GM18520 (cell line): ENCODE measurements at regions not wholly inside any gene's neighbourhood (a gene's known extent, or its start where the extent isn't known, plus 50 kb on each side); places are given as distances from the start of the nearest gene placed in this dataset.
"Not testable (repeated sequence)": the region's sequence is repeated elsewhere in the genome, so short reads cannot be mapped to it uniquely, and the experiment has no call there.

Experiments
- ATAC-seq: cut with Tn5 transposase; IDR thresholded peaks from one replicate; pipeline ENCODE4 v1.9.1; 2021; ENCODE audit not compliant: unreplicated experiment

GRCh38 chr1:57612833-57613232, 189.0 kb upstream of the DAB1 start:
- ATAC-seq, result no peak

GRCh38 chr1:57605933-57606332, 182.1 kb upstream of the DAB1 start:
- ATAC-seq, result no peak

DNA sequence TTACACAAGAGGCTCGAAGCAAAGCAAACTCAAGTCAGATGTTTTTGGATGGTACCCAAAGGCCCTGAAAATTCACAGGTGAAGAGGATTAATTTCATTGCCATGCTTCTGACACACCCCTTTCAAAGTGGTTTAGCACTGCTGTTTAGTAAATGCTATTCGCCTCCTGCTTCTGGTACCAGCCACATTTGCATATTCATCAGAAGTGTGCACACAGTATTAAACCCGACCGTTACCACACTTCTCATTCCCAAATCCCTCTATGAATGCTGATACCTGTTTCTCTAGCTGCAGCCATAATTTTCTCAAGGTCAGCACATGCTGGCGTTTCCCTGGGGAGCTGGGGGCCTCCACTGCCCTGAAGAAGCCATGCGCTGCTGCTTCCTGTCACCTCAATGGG, 179.8 kb upstream of the DAB1 start:
- no peak for ATAC-seq

- no peak for ATAC-seq
These were observed 176.6 kb upstream of the DAB1 start for GRCh38 chr1:57600424-57600823.

DNA sequence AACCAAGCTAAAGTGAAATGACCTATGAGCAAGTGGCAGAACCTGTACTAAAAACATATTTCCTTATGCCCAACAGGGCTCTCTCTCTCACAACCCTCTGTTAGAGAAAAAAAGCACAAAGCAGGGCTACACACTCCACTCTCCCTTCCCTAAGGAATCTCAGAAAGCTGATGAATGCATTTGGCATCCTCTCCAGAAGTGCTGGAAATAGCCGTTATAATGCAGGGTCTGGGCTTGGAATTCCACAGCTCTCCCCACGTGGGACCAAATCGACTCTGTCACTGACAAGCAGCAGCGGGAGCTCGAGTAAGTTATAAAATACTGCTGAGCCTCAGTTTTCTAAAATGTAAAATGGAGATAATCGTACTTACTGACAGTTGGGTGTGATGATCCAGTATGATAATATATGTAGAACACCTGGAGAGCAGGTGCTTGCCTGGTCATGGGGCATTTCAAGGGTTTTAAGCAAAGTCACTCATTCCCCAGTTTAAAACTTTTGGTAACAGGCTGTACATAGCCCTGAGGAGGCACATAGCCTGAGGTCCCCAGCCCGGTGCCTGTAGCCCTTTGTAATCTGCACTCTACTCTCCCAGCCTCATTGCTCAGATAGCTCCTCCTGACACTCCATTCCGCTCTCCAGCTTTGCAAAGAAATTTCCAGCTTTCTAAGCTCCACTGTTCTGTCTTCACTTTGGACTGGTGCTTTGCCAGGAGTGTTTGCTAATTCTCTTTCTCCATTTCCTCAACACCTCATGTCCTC, 175.6 kb upstream of the DAB1 start:
- ATAC-seq, result no peak

- no peak for ATAC-seq
These were observed 173.2 kb upstream of the DAB1 start for GRCh38 chr1:57597036-57597435.

GRCh38 chr1:57594002-57594401, 170.1 kb upstream of the DAB1 start:
- no peak for ATAC-seq

DNA sequence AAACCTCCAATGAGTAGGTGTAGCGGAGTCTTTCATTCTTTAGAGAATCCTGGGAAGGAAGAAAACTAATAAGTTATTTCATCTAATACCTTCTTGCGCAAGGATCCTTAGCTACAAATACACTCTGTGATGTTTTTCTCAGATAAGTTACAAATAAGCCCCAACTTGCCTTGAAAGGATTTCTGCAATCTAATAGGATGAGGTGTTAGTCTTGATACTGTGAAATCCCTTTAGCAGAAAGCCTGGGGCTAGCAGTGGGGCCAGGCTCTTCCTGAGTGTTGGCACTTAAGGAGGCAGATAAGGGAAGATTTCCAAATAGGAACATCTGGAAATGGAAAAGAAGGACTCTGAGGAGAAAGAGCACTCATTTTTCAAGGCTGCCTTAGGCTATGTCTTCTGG, 168.0 kb upstream of the DAB1 start:
- ATAC-seq, result no peak

DNA sequence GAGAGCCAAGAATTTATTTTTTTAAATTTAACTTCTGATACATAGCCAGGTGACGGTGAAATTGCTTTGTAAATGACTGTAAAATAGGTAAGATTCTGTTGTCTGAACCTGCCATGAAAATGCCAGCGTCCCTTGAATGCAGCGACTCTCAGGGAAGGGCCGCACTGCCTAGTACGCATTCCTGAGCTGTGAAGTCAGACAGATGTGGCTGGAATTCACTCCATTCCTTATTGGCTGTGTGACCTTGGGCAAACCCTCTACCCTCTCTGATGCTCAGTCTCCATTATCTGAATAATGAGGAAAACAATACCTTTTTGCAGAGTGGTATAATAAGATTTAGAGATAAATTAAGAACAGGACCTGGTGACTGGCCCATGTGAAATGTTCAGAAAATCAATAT, 167.1 kb upstream of the DAB1 start:
- ATAC-seq, result no peak

DNA sequence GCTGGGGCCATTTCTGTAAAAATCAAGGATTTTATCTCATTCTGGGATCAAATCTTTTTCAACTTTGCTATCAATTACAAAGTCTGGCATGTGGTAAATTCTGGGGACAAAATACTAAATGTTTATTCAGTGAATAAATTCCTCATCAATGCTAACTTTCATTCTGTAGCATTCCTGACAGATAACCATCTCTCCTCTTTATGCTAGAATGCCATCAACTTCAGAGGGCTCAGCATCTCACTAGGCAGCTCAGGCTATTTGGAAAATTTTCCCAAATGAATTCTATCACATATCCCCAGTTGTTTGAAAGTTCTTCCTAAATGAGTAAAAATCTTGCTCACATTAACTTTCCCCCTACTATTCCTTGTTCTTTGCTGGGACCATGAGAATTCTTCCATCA, 163.0 kb upstream of the DAB1 start:
- ATAC-seq, result no peak

DNA sequence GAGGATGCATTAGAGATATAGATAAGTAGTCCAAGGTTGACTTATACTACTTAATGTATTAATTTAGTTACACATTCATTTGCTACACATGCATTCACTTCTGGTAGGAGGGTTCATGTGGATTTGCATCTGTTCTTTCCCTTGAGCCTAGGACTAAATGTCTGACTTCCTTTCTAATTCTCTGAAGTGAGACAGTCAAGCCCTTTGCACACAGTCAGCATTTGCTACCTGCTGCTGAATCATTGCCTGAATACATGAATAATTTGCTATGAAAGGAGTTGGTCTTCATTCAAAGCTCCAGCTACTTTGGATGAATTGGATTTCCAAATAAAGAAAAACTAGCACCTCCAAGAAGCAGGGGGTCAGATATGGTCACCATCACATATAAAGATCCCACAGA, 154.8 kb upstream of the DAB1 start:
- ATAC-seq, result no peak

- ATAC-seq, result no peak
These were observed 154.2 kb upstream of the DAB1 start for GRCh38 chr1:57578099-57578498.

DNA sequence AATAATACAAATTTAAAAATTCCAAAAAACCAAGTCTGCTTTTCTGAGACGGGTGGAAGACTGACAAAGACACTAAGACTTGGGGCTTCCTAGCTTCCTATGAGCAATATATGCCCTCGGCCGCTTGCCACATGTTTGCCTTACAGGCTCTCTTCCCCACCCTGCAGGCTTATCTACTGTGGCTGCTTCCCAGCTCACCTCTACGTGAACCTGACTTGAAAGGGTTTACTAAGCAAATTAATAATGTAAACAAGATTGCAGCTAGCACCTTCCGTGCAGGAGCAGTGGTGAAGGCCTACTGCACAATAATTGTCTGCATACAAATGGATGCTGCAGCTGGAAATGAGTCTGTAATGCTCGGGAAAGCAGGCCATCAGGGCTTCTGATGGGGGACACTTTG, 152.9 kb upstream of the DAB1 start:
- no peak for ATAC-seq

DNA sequence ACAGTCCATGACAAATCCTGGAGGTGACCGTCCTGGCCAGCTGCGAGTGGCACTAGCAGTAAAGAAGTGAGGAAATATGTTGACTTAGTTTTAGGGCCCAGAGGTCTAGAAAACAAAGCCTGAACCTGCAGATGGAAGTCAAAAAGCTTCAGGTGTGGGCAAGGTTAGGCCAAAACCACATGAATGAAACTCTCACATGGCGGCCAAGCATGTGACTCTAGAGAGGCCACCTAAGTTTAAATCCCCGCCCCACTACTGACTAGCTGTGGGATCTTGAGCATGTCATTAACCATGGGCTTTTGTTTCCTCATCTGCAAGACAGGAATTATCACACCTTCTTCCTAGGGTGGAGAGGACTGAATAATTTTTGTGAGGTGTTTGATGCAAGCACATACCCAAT, 148.2 kb upstream of the DAB1 start:
- ATAC-seq, result no peak

GRCh38 chr1:57558066-57558465, 134.2 kb upstream of the DAB1 start:
- ATAC-seq, result not testable (repeated sequence)

DNA sequence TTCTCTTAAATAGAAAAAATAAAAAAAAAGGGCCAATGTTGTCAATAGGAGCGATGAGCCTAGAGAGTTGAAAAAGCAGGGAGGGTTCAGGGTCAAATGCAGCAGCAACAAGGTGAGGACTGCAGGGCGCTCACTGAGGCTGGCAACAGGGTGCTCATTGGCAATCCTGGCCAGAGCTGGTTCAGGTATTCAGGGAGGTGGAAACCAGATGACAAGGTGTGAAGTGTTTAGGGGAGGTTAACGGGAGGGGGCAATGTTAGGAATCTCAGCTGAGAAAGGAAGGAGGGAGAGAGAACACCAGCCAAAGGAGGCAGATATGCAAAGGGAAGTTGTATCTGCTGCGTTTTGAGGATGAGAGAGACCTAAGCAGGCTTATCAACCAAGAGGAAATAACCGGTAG, 129.8 kb upstream of the DAB1 start:
- ATAC-seq, result no peak

DNA sequence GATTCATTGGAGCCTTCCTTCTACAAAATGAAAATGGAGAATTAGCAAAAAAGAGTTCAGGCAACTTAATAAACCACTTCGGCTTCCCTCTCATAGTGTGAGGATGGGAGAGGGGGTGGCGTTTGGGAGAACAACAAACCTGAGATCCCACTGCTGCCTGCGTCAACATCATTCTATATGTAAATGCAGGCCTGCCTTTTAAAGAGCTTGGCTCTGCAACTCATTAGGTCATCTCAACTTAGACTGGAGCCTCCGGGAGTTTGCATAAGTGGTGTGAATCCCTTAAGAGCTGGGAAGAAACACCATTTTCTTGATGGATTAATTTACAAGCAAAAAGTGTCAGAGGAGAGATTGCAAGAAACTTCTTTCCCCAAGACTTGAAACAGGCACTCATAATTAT, 127.6 kb upstream of the DAB1 start:
- no peak for ATAC-seq

DNA sequence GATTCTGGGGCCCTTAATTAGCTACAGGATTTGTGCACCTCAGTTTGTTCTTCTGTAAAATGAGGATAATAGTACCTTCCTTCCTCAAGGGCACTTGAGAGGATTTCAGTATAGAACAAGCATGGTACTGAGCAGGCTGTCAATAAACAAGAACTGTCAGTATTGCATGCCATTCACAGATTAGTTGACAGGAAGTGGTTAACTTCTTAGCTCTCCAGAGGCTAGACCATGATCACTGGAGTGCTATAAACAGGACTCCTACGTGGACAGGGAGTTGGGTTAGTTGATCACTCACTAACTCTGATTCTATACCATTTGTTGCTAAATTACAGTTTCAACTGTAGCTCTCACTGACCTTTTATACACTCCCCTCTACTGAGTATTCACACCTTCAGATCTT, 126.2 kb upstream of the DAB1 start:
- ATAC-seq, result no peak

DNA sequence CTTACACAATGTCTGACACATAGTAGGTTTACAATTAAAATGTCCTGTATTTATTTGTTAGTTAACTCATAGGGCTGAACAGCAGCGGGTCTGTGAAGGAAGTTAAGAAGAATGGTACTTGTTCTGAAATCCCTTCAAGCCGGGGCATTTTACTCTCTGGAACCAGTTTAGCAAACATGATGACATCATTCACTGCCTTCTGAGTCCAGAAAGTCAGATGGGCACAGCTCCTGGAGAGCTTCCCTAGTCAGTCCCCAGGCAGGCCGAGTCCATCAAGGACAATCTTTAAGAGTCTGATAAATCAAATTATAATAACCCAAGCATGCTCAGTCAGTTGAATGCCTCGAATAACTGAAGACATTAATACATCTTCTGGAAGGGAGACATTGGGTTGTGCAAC, 125.4 kb upstream of the DAB1 start:
- ATAC-seq, result no peak

DNA sequence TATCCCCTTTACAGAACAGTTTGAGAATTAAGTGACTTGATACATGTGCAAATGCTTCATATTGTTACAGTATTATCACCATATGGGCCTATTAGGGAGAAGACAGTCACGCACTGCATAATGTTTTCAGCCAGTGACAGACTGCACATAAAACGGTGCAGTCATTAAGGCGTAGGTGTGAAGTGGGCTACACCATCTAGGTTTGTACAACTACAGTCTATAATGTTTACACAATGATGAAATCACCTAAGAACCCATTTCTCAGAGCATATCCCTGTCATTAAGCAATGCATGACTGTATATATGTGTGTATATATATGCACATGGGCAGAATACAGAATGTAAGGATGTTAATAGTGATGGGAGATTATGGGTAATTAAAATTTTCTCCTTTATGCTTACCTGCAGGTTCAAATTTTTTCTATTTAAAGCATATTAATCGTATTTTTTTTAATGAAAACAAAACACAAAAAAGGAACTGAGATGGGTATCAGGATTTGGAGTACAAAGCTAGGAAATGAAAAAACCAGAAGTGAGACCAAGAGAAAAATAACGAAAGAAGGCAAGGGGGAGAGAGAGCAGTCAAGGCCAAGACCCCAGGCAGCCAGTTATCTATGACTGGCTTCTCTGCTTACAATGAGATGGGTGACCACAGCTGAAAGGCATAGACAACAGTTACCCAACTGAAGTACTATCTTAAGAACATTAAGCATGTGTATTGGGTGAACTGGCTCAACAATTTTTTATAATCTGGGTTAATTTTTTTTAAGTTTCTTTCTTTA, 122.9 kb upstream of the DAB1 start:
- no peak for ATAC-seq

DNA sequence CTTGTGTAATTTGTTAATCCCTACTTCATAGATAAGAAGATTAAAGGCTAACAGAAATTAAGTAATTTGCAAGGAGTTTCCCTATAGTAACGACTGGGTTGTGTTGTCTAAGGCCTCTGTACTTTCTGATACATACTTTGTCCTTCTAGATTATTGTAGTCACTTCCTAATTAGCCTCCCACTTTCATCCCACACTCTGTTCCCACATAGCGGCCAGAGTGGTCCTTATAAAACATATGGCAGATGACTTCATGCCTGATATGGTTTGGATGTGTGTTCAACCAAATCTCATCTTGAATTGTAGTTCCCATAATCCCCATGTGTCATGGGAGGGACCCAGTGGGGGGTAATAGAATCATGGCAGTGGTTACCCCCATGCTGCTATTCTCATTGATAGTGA, 120.5 kb upstream of the DAB1 start:
- ATAC-seq, result no peak

DNA sequence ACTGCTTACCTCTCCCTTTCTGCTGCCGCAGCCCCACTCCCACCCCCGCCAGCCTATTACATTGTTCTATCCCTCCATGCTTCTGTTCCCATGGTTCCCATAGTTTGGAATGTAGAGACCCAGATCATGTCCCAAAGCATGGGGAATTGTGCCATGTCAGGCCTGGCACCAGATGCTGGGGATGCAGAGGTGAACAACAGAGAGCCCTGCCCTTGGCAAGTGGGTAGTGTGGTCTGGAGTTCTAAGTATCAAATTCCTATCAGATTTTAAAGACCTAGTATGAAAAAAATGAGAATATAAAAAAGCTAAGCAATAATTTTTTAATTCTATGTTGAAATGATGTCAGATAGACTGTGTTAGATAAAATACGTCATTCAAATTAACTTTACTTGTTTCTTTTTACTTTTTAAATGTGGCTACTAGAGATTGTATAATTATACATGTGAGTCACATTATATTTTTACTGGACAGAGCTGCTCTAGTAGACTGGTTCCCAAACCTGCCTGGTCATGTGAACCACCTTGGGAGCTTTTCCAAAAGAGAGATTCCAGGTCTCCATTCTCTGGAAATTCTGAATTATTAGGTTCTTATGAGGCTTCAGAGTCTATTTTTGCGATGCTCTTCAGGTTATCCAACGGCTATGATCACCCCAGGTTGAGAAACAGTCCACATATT, 113.0 kb upstream of the DAB1 start:
- ATAC-seq, result no peak
